ENCODE measurements at regions not wholly inside any gene's neighbourhood (a gene's known extent, or its start where the extent isn't known, plus 50 kb on each side); places are given as distances from the start of the nearest gene placed in this dataset.
A peak's percentile ranks its signal among the peaks of the same experiment; 100 is the strongest.

DNA sequence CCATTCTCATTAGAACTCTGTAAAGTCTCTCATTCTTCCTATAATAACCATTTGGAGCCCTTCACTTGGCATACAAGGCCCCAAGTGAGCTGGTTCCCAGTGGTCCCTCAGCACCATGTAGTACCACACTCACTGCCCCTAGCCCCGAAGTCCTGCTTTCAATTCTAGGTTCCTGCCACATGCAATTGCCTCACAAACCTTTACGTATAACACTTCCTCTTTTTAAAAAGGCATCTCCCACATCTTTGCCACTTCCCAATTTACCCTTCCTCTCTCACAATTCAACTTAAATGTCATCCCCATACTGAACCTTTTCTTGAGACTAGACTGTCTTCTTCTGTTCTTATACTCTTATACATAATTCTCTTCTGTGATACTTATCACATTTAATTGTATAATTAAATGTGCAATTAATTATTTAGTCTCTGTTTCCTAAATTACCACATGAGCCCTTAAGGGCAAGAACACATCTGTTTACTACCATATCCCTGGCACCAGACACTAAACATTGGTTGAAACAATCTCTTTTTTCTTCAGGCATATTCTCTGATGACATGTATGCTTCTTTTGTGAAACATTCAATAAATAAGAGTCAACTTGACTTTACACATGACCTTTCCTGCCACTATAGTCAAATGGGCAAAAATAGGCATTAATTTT lies 304.0 kb downstream of the SPRY2 start:
- H3K4me3 Mint-ChIP-seq: no peak overlapping the region

DNA sequence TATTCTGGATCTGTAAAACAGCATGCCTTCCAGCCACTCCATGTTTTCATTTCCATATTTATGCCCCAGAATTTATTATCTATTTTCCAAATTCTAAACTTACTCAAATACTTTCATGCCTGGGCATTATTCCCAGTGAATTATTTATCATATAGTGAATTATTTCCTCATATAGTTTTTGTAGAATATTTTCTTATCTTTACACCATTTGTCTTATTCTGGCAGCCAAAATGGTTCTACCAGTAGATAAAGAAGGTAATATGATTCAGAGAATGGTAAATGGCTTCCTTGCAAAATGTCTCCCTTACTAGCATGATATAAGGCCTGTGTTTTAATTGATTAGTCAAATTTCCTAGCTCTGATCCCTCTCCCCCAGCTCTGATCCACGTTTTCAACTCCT lies 305.8 kb downstream of the SPRY2 start:
- H3K4me3 Mint-ChIP-seq: no peak overlapping the region
- peak overlapping the region in 2 of 3 experiments; percentile 23 to 50 for H3K27ac Mint-ChIP-seq

More for the DNA sequence above, 304.0 kb downstream of the SPRY2 start:
- no peak for TF ChIP-seq CTCF (IDR thresholded peaks at IDR 0.05; ENCODE audit: unreplicated experiment in 3 of 3)
- H3K27ac Mint-ChIP-seq: peak overlapping the region in 1 of 3 experiments; percentile 53
- peaks cover 18% of the 10 kb centered on the region for H3K4me1 Mint-ChIP-seq
- no peaks in the 10 kb centered on the region for H3K36me3 Mint-ChIP-seq (ENCODE audit: low read depth)
- H3K9me3 Mint-ChIP-seq: no peaks in the 10 kb centered on the region
- H3K27me3 Mint-ChIP-seq (ENCODE audit: low read depth): no peaks in the 10 kb centered on the region

GRCh38 chr13:80033951-80034350 lies 307.0 kb downstream of the SPRY2 start:
- H3K9me3 Mint-ChIP-seq: no peaks in the 10 kb centered on the region
- TF ChIP-seq CTCF (IDR thresholded peaks at IDR 0.05; ENCODE audit: unreplicated experiment in 3 of 3): no peak
- no peak overlapping the region for H3K4me3 Mint-ChIP-seq
- H3K27me3 Mint-ChIP-seq (ENCODE audit: low read depth): no peaks in the 10 kb centered on the region
- no peaks in the 10 kb centered on the region for H3K36me3 Mint-ChIP-seq (ENCODE audit: low read depth)
- H3K4me1 Mint-ChIP-seq: peaks cover 19% of the 10 kb centered on the region
- no peak overlapping the region for H3K27ac Mint-ChIP-seq

More for the DNA sequence above, 305.8 kb downstream of the SPRY2 start:
- no peaks in the 10 kb centered on the region for H3K36me3 Mint-ChIP-seq (ENCODE audit: low read depth)
- no peaks in the 10 kb centered on the region for H3K9me3 Mint-ChIP-seq
- no peaks in the 10 kb centered on the region for H3K27me3 Mint-ChIP-seq (ENCODE audit: low read depth)
- TF ChIP-seq CTCF (IDR thresholded peaks at IDR 0.05; ENCODE audit: unreplicated experiment in 3 of 3): no peak
- H3K4me1 Mint-ChIP-seq: peaks cover 18% of the 10 kb centered on the region

- Mint-ChIP-seq H3K4me1 (peaks cover 19% of the 10 kb centered on the region), H3K36me3 (ENCODE audit: low read depth) (no peaks in the 10 kb centered on the region), H3K27me3 (ENCODE audit: low read depth) (no peaks in the 10 kb centered on the region), H3K27ac (no peak overlapping the region), H3K4me3 (no peak overlapping the region), H3K9me3 (no peaks in the 10 kb centered on the region)
- no peak for TF ChIP-seq CTCF (IDR thresholded peaks at IDR 0.05; ENCODE audit: unreplicated experiment in 3 of 3)
Observed at GRCh38 chr13:80033286-80033685, 307.6 kb downstream of the SPRY2 start.

GRCh38 chr13:80030491-80030890 lies 310.4 kb downstream of the SPRY2 start:
- Mint-ChIP-seq H3K36me3 (ENCODE audit: low read depth) (no peaks in the 10 kb centered on the region), H3K27ac (no peak overlapping the region), H3K9me3 (no peaks in the 10 kb centered on the region), H3K27me3 (ENCODE audit: low read depth) (no peaks in the 10 kb centered on the region), H3K4me1 (peaks cover 18% of the 10 kb centered on the region), H3K4me3 (no peak overlapping the region)
- TF ChIP-seq CTCF (IDR thresholded peaks at IDR 0.05; ENCODE audit: unreplicated experiment in 3 of 3): no peak

GRCh38 chr13:80029170-80029569 lies 311.8 kb downstream of the SPRY2 start:
- H3K36me3 Mint-ChIP-seq (ENCODE audit: low read depth): no peaks in the 10 kb centered on the region
- H3K9me3 Mint-ChIP-seq: no peaks in the 10 kb centered on the region
- TF ChIP-seq CTCF (IDR thresholded peaks at IDR 0.05; ENCODE audit: unreplicated experiment in 3 of 3): no peak
- no peaks in the 10 kb centered on the region for H3K27me3 Mint-ChIP-seq (ENCODE audit: low read depth)
- H3K4me1 Mint-ChIP-seq: peaks cover 6% of the 10 kb centered on the region
- H3K4me3 Mint-ChIP-seq: no peak overlapping the region
- H3K27ac Mint-ChIP-seq: no peak overlapping the region

Measured in nephron (organoid).